ENCODE measurements at regions not wholly inside any gene's neighbourhood (a gene's known extent, or its start where the extent isn't known, plus 50 kb on each side); places are given as distances from the start of the nearest gene placed in this dataset.

- no peaks in the 10 kb centered on the region for H3K36me3 ChIP-seq
- peak overlapping the region in 1 of 10 donors; percentile 13 for H3K27ac ChIP-seq
- H3K27me3 ChIP-seq: peaks cover 0 to 5% (median 0%) of the 10 kb centered on the region in 7 donors
- peaks cover 0 to 10% (median 2%) of the 10 kb centered on the region in 9 donors for H3K4me1 ChIP-seq
- H3K4me3 ChIP-seq: no peak overlapping the region
- no peaks in the 10 kb centered on the region for H3K9me3 ChIP-seq
- 59 to 64% methylated on average over 4 of the region's 4 CpGs for WGBS, 2 donors
- TF ChIP-seq CTCF (IDR thresholded peaks at IDR 0.05): no peak
- DNase-seq (peak in 1 of 2 donors; percentile 8), ATAC-seq (peak; percentile 46 to 99 (median 94))
- intact Hi-C loops (cut with DNase I): no loop called here
Measured at GRCh38 chr1:113253187-113253586, 137.1 kb upstream of the MAGI3 start.

GRCh38 chr1:113253590-113253989 lies 136.7 kb upstream of the MAGI3 start:
- intact Hi-C loops (cut with DNase I): no loop called here
- WGBS, 2 donors: 73 to 90% methylated on average over 2 of the region's 2 CpGs

GRCh38 chr1:113255038-113255719 lies 135.1 kb upstream of the MAGI3 start:
- TF ChIP-seq CTCF (IDR thresholded peaks at IDR 0.05): no peak
- Histone ChIP-seq H3K36me3 (no peaks in the 10 kb centered on the region), H3K9me3 (no peaks in the 10 kb centered on the region), H3K4me3 (no peak overlapping the region), H3K4me1 (peaks cover 0 to 10% (median 2%) of the 10 kb centered on the region in 9 donors), H3K27ac (no peak overlapping the region), H3K27me3 (peaks cover 0 to 21% (median 0%) of the 10 kb centered on the region in 7 donors)
- ATAC-seq (no peak), DNase-seq (no peak)
- intact Hi-C loops (cut with DNase I): loop anchor here in 1 of 10 donors (2.0 kb wide), 1 partner anchor 20 kb away; no protein-coding TSS in a partner anchor
- WGBS, 2 donors: 78 to 81% methylated on average over 7 of the region's 7 CpGs

More at GRCh38 chr1:113253590-113253989, 136.7 kb upstream of the MAGI3 start:
- TF ChIP-seq CTCF (IDR thresholded peaks at IDR 0.05): no peak
- ATAC-seq: no peak
- Histone ChIP-seq H3K36me3 (no peaks in the 10 kb centered on the region), H3K27ac (peak overlapping the region in 1 of 10 donors; percentile 13), H3K27me3 (peaks cover 0 to 9% (median 0%) of the 10 kb centered on the region in 7 donors), H3K4me3 (no peak overlapping the region), H3K9me3 (no peaks in the 10 kb centered on the region), H3K4me1 (peaks cover 0 to 10% (median 2%) of the 10 kb centered on the region in 9 donors)
- DNase-seq: no peak

GRCh38 chr1:113255720-113256347 lies 134.5 kb upstream of the MAGI3 start:
- ATAC-seq: no peak
- WGBS, 2 donors: 64 to 66% methylated on average over 8 of the region's 8 CpGs
- Histone ChIP-seq H3K9me3 (no peaks in the 10 kb centered on the region), H3K27me3 (peaks cover 0 to 27% (median 0%) of the 10 kb centered on the region in 7 donors), H3K4me3 (no peak overlapping the region), H3K4me1 (peaks cover 0 to 10% (median 2%) of the 10 kb centered on the region in 9 donors), H3K27ac (no peak overlapping the region), H3K36me3 (no peaks in the 10 kb centered on the region)
- intact Hi-C loops (cut with DNase I): loop anchor here in 1 of 10 donors (2.0 kb wide), 1 partner anchor 21 kb away; no protein-coding TSS in a partner anchor
- TF ChIP-seq CTCF (IDR thresholded peaks at IDR 0.05): no peak
- DNase-seq: no peak

All from heart right ventricle (tissue), 16 donors.